ENCODE measurements at regions not wholly inside any gene's neighbourhood (a gene's known extent, or its start where the extent isn't known, plus 50 kb on each side); places are given as distances from the start of the nearest gene placed in this dataset.

- no peak for DNase-seq (ENCODE audit: low spot score, unreplicated experiment)
- Mint-ChIP-seq H3K4me1 (ENCODE audit: low read depth) (no peaks in the 10 kb centered on the region), H3K27ac (no peak overlapping the region), H3K36me3 (ENCODE audit: insufficient read depth) (no peaks in the 10 kb centered on the region), H3K9me3 (ENCODE audit: low read depth) (no peaks in the 10 kb centered on the region), H3K27me3 (peaks cover 23% of the 10 kb centered on the region), H3K4me3 (ENCODE audit: low read depth) (no peak overlapping the region)
- no peak for TF ChIP-seq CTCF (IDR thresholded peaks at IDR 0.05; ENCODE audit: unreplicated experiment)
These were observed 316.9 kb downstream of the TXNL1 start for GRCh38 chr18:56321470-56321869.

- no peak for DNase-seq (ENCODE audit: low spot score, unreplicated experiment)
- Mint-ChIP-seq H3K4me3 (ENCODE audit: low read depth) (no peak overlapping the region), H3K9me3 (ENCODE audit: low read depth) (no peaks in the 10 kb centered on the region), H3K27me3 (peaks cover 17% of the 10 kb centered on the region), H3K36me3 (ENCODE audit: insufficient read depth) (no peaks in the 10 kb centered on the region), H3K27ac (no peak overlapping the region), H3K4me1 (ENCODE audit: low read depth) (no peaks in the 10 kb centered on the region)
- TF ChIP-seq CTCF (IDR thresholded peaks at IDR 0.05; ENCODE audit: unreplicated experiment) = no peak
These were observed 318.4 kb downstream of the TXNL1 start for GRCh38 chr18:56319953-56320352.

GRCh38 chr18:56316727-56317126, 321.7 kb downstream of the TXNL1 start:
- no peak for TF ChIP-seq CTCF (IDR thresholded peaks at IDR 0.05; ENCODE audit: unreplicated experiment)
- DNase-seq (ENCODE audit: low spot score, unreplicated experiment) = no peak
- peaks cover 17% of the 10 kb centered on the region for H3K27me3 Mint-ChIP-seq
- no peaks in the 10 kb centered on the region for H3K4me1 Mint-ChIP-seq (ENCODE audit: low read depth)
- no peaks in the 10 kb centered on the region for H3K36me3 Mint-ChIP-seq (ENCODE audit: insufficient read depth)
- H3K27ac Mint-ChIP-seq = no peak overlapping the region
- no peaks in the 10 kb centered on the region for H3K9me3 Mint-ChIP-seq (ENCODE audit: low read depth)
- no peak overlapping the region for H3K4me3 Mint-ChIP-seq (ENCODE audit: low read depth)

- H3K4me1 Mint-ChIP-seq (ENCODE audit: low read depth) = no peaks in the 10 kb centered on the region
- DNase-seq (ENCODE audit: low spot score, unreplicated experiment) = no peak
- H3K9me3 Mint-ChIP-seq (ENCODE audit: low read depth) = no peaks in the 10 kb centered on the region
- peaks cover 7% of the 10 kb centered on the region for H3K27me3 Mint-ChIP-seq
- TF ChIP-seq CTCF (IDR thresholded peaks at IDR 0.05; ENCODE audit: unreplicated experiment) = no peak
- H3K4me3 Mint-ChIP-seq (ENCODE audit: low read depth) = no peak overlapping the region
- no peaks in the 10 kb centered on the region for H3K36me3 Mint-ChIP-seq (ENCODE audit: insufficient read depth)
- no peak overlapping the region for H3K27ac Mint-ChIP-seq
These were observed 323.0 kb downstream of the TXNL1 start for GRCh38 chr18:56315363-56315762.

GRCh38 chr18:56314396-56314795, 324.0 kb downstream of the TXNL1 start:
- TF ChIP-seq CTCF (IDR thresholded peaks at IDR 0.05; ENCODE audit: unreplicated experiment) = no peak
- Mint-ChIP-seq H3K9me3 (ENCODE audit: low read depth) (no peaks in the 10 kb centered on the region), H3K27ac (no peak overlapping the region), H3K27me3 (peaks cover 7% of the 10 kb centered on the region), H3K4me1 (ENCODE audit: low read depth) (no peaks in the 10 kb centered on the region), H3K4me3 (ENCODE audit: low read depth) (no peak overlapping the region), H3K36me3 (ENCODE audit: insufficient read depth) (no peaks in the 10 kb centered on the region)
- no peak for DNase-seq (ENCODE audit: low spot score, unreplicated experiment)

Measured in progenitor cell of endocrine pancreas (in vitro differentiated cells).